GM20431 (cell line): ENCODE measurements at regions not wholly inside any gene's neighbourhood (a gene's known extent, or its start where the extent isn't known, plus 50 kb on each side); places are given as distances from the start of the nearest gene placed in this dataset.
"Not testable (repeated sequence)": the region's sequence is repeated elsewhere in the genome, so short reads cannot be mapped to it uniquely, and the experiment has no call there.

Experiments used
- in situ Hi-C: fragments of 300-500 bp; cut with MseI, MboI; formaldehyde crosslinking; loops from one replicate; pipeline ENCODE4 v1.15.0; 2020; ENCODE audit warnings: low sequenced_read_pairs; ENCODE audit not compliant: unreplicated experiment

GRCh38 chr5:126280846-126281245 lies 142.4 kb upstream of the GRAMD2B start:
- in situ Hi-C loops: no loop called here

GRCh38 chr5:126284977-126285696 lies 138.1 kb upstream of the GRAMD2B start:
- in situ Hi-C loops: no loop called here

- in situ Hi-C loops: not testable (repeated sequence)
These were observed 127.1 kb upstream of the GRAMD2B start for GRCh38 chr5:126296121-126296520.

- in situ Hi-C loops: no loop called here
These were observed 122.9 kb upstream of the GRAMD2B start for GRCh38 chr5:126300293-126300692.

- in situ Hi-C loops: no loop called here
These were observed 122.2 kb upstream of the GRAMD2B start for GRCh38 chr5:126301056-126301455.

GRCh38 chr5:126309860-126310259 lies 113.3 kb upstream of the GRAMD2B start:
- in situ Hi-C loops: no loop called here

GRCh38 chr5:126311766-126312165 lies 111.4 kb upstream of the GRAMD2B start:
- in situ Hi-C loops: no loop called here

- in situ Hi-C loops: no loop called here
These were observed 107.9 kb upstream of the GRAMD2B start for GRCh38 chr5:126315341-126315740.

GRCh38 chr5:126332326-126332725 lies 90.9 kb upstream of the GRAMD2B start:
- in situ Hi-C loops: no loop called here

- in situ Hi-C loops: no loop called here
These were observed 88.4 kb upstream of the GRAMD2B start for GRCh38 chr5:126334760-126335159.

GRCh38 chr5:126335886-126336285 lies 87.3 kb upstream of the GRAMD2B start:
- in situ Hi-C loops: no loop called here

GRCh38 chr5:126338635-126339034 lies 84.6 kb upstream of the GRAMD2B start:
- in situ Hi-C loops: no loop called here

- in situ Hi-C loops: no loop called here
These were observed 83.9 kb upstream of the GRAMD2B start for GRCh38 chr5:126339215-126339805.

GRCh38 chr5:126341906-126342630 lies 81.1 kb upstream of the GRAMD2B start:
- in situ Hi-C loops: no loop called here

GRCh38 chr5:126348855-126349635 lies 74.2 kb upstream of the GRAMD2B start:
- in situ Hi-C loops: no loop called here

GRCh38 chr5:126351153-126351552 lies 72.1 kb upstream of the GRAMD2B start:
- in situ Hi-C loops: loop anchor here (10.0 to 25.0 kb wide), 2 partner anchors 184 to 436 kb away; partner anchors contain the start of gene LMNB1

GRCh38 chr5:126354012-126354857 lies 69.0 kb upstream of the GRAMD2B start:
- in situ Hi-C loops: loop anchor here (10.0 to 25.0 kb wide), 2 partner anchors 181 to 433 kb away; partner anchors contain the start of gene LMNB1

GRCh38 chr5:126354858-126355731 lies 68.1 kb upstream of the GRAMD2B start:
- in situ Hi-C loops: loop anchor here (10.0 to 25.0 kb wide), 2 partner anchors 180 to 432 kb away; partner anchors contain the start of gene LMNB1
